MM.1S (cell line): ENCODE measurements at regions not wholly inside any gene's neighbourhood (a gene's known extent, or its start where the extent isn't known, plus 50 kb on each side); places are given as distances from the start of the nearest gene placed in this dataset.

Experiments used
- EZH2 ChIP-seq: fragments of 300-600 bp; sonication (generic); optimal IDR thresholded peaks from 2 replicates; pipeline ENCODE3; 2017; ENCODE audit warnings: low read depth, mild to moderate bottlenecking, antibody characterized with exemption, low read length, mixed read lengths
- TF ChIP-seq, protein P1 (sequence below): fragments of 300-600 bp; sonication (generic); IDR thresholded peaks from 2 replicates; pipeline ENCODE4 v1.5.1; 2016; ENCODE audit warnings: antibody characterized with exemption, low read length, mixed read lengths

DNA sequence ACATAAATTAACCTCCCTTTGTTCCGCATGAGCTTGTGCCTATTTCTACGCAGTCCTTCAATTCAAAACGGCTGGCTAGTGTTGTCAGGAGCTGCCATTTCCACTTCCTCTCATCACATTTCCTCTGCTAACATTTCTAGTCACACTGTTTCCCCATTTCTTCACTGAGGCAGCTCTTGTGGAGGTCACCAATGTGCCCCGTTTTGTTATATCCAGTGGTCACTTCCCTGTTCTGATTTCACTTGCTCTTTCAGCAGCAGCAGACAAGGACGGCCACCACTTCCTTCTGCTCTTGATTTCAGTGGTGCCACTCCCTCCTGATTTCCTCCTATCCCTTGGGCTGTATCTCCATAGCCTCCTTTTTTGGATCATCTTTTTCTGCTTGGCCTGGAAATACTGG lies 64.8 kb upstream of the SEC61G start:
- no peak for TF ChIP-seq EZH2
- TF ChIP-seq, protein P1, sequence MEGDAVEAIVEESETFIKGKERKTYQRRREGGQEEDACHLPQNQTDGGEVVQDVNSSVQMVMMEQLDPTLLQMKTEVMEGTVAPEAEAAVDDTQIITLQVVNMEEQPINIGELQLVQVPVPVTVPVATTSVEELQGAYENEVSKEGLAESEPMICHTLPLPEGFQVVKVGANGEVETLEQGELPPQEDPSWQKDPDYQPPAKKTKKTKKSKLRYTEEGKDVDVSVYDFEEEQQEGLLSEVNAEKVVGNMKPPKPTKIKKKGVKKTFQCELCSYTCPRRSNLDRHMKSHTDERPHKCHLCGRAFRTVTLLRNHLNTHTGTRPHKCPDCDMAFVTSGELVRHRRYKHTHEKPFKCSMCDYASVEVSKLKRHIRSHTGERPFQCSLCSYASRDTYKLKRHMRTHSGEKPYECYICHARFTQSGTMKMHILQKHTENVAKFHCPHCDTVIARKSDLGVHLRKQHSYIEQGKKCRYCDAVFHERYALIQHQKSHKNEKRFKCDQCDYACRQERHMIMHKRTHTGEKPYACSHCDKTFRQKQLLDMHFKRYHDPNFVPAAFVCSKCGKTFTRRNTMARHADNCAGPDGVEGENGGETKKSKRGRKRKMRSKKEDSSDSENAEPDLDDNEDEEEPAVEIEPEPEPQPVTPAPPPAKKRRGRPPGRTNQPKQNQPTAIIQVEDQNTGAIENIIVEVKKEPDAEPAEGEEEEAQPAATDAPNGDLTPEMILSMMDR: no peak
